ENCODE measurements at regions not wholly inside any gene's neighbourhood (a gene's known extent, or its start where the extent isn't known, plus 50 kb on each side); places are given as distances from the start of the nearest gene placed in this dataset.

DNA sequence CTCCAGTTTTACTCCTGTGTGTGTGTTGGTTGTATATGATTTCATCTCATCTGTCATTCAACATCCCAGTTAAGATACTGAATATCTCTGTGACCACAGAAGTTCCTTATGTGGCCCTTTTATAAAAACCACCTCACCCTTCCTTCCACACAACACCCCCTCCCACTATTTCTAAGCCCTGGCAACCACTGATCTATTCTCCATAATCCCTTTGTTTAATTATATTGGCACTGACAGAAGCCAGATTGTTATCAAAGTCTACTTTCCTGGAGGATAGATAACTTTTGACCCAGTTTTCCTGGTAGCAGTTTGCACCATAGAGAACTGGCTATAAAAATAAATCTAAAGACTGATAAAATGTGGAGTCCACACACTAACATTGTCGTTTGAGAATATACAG, 902.8 kb downstream of the SLC16A7 start:
- DNase-seq (ENCODE audit: insufficient read length, low spot score) (no peak), FAIRE-seq (no peak)
- TF ChIP-seq, protein P1, sequence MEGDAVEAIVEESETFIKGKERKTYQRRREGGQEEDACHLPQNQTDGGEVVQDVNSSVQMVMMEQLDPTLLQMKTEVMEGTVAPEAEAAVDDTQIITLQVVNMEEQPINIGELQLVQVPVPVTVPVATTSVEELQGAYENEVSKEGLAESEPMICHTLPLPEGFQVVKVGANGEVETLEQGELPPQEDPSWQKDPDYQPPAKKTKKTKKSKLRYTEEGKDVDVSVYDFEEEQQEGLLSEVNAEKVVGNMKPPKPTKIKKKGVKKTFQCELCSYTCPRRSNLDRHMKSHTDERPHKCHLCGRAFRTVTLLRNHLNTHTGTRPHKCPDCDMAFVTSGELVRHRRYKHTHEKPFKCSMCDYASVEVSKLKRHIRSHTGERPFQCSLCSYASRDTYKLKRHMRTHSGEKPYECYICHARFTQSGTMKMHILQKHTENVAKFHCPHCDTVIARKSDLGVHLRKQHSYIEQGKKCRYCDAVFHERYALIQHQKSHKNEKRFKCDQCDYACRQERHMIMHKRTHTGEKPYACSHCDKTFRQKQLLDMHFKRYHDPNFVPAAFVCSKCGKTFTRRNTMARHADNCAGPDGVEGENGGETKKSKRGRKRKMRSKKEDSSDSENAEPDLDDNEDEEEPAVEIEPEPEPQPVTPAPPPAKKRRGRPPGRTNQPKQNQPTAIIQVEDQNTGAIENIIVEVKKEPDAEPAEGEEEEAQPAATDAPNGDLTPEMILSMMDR (IDR thresholded peaks at IDR 0.05; ENCODE audit: insufficient read depth, missing control alignments) = no peak

DNA sequence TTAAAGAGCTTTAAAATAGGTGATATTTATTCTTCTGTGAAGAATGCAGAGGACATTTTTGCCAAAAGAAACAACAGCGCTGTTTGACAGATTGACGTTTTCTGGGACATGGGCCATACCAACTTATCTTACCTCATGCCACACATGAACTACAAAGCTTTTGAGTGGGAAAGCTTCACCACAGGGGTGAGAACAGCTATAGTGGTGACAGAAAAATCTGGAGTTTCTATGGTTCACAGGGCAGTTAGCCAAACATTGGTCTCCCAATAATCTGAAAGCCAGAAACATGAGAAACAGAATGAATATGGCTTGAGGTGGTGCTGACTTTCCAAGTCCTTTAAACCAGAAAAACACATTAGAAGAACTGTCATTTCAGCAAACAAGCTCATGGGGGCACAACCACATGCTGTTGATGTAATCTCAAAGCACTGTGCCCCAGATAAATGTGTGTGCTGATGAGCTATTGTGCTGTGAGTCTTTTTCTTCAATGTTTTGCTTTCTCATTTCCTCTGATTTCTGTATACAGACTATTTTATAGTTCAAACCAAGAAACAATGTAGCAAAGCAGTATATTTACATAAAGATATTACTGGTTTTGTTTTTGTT, 905.4 kb downstream of the SLC16A7 start:
- no peak for FAIRE-seq
- no peak for DNase-seq (ENCODE audit: insufficient read length, low spot score)
- TF ChIP-seq, protein P1 (IDR thresholded peaks at IDR 0.05; ENCODE audit: insufficient read depth, missing control alignments) = no peak

DNA sequence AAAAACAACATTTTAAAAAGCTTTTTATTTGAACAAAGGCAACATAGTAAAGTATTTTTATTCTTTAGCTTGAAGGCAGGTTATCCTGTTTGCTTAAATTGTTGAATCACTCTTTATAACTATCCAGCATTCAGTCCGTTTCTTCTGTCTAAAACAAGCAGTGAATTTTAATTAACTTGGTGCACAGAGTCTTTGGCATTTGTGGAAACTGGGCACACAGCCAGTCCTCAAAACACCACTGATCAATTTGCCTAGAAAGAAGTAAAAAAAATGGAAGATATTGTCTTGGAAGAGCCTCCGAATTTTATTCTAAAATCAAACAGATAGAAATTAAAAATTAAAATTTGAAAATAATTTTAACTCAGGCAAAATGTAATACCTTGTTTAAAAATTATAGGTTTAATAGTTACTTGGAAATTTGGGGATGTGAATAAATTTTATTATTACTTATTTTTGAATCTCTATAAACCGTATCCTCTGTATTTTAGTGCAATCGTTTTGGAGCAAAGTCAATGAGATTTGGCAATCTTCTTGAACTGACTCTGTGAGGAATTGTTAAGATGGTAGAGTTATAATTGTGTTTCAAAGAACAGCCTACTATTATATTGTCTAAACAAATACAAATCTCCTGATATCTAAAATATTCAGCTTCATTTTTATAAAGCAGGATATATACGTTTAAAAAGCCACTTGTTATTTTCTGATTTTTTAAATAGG, 927.0 kb downstream of the SLC16A7 start:
- no peak for FAIRE-seq
- DNase-seq (ENCODE audit: insufficient read length, low spot score) = no peak
- TF ChIP-seq, protein P1 (IDR thresholded peaks at IDR 0.05; ENCODE audit: insufficient read depth, missing control alignments) = no peak

DNA sequence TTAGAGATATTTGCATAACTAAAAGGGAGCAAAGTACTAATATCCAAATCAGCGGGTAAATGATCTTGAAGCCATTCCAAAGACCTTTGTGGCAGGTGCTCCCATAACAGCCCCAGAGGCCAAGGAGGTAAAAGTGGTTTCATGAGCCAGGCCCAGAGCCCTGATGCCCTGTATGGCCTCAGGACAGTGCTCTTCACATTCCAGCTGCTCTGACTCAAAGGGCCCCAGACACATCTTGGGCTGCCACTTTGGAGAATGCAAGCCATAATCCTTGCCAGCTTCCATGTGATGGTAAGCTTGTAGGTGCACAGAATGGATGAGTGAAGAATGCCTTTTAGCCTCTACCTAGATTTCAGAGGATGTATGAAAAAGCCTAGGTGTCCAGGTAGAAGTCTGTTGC, 933.4 kb downstream of the SLC16A7 start:
- DNase-seq (ENCODE audit: insufficient read length, low spot score) (no peak), FAIRE-seq (no peak)
- TF ChIP-seq, protein P1 (IDR thresholded peaks at IDR 0.05; ENCODE audit: insufficient read depth, missing control alignments) = no peak

DNA sequence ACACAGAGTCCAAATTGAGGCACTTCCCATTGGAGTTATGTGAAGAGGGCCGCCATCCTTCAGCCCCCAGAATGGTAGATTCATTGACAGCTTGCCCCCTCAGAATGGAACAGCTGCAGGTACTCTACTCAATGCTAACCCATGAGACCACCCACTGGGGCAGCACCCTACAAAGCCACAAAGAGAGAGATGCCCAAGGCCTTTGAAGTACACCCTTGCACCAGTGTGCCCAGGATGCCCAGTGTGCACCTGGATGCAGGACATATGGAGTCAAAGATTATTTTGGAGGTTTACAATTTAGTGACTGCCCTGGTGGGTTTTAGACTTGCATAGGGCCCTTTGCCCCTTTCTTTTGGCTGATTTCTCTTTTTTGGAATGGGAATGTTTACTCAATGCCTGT, 933.9 kb downstream of the SLC16A7 start:
- FAIRE-seq (no peak), DNase-seq (ENCODE audit: insufficient read length, low spot score) (no peak)
- TF ChIP-seq, protein P1 (IDR thresholded peaks at IDR 0.05; ENCODE audit: insufficient read depth, missing control alignments) = no peak

DNA sequence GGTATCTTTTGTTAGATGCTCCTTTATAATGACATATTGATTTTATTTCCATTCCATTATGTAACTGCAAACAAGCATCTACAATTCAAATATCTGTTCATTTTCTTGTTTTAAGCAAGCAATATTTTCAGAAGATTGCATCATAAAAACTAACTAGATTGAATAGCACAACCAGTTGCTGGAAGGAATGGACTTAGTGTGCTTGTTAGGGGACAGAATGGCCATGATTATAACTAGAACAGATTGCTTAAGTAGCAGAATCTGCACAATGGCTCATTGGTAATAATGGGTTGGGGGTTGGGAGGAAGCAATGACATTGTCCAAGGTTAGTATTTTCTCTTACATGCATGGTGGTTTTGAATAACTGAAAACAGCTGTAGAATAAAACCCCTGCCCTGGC, 939.5 kb downstream of the SLC16A7 start:
- no peak for DNase-seq (ENCODE audit: insufficient read length, low spot score)
- TF ChIP-seq, protein P1 (IDR thresholded peaks at IDR 0.05; ENCODE audit: insufficient read depth, missing control alignments) = no peak
- no peak for FAIRE-seq

DNA sequence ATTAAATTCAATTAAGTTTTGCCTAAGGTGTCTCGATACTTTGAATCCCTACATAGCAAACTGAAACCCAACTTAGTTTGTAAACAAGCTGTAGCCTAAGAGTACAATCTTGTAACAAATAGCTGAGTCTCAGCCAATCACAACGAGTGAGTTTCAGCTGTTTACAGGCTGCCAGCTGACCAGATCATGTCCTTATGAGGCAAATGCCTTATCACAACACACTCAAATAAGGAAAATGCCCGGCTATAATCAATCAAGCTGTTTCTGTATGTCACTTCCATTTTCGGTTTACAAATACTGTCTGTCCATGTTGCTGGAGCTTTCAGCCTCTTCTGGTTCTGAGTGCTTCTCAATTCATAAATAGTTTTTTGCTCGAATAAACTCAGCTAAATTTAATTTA, 943.8 kb downstream of the SLC16A7 start:
- no peak for DNase-seq (ENCODE audit: insufficient read length, low spot score)
- TF ChIP-seq, protein P1 (IDR thresholded peaks at IDR 0.05; ENCODE audit: insufficient read depth, missing control alignments) = no peak
- FAIRE-seq = no peak
